HCT116 (cell line): ENCODE measurements at regions not wholly inside any gene's neighbourhood (a gene's known extent, or its start where the extent isn't known, plus 50 kb on each side); places are given as distances from the start of the nearest gene placed in this dataset.

Source experiments
- ATAC-seq: fragments of 200-7000 bp; cut with Tn5 transposase; 2 replicates; pipeline ENCODE4 v1.9.1; 2020; ENCODE audit warnings: mild to moderate bottlenecking, moderate library complexity
- BruUV-seq: library from RNA; stranded (reverse); fragments of 400-500 nt; replicated peaks from 2 replicates; lab custom pipeline; 2021; lab: Mats Ljungman, UMichigan
- CTCF ChIA-PET: fragments of 300-600 bp; sonication (Branson Sonifier 250); formaldehyde crosslinking; loops from one replicate; lab custom pipeline; 2021; ENCODE audit warnings: antibody characterized with exemption; lab: Charles Lee
- POLR2A ChIA-PET: fragments of 300-600, 350-600 bp; sonication (Branson Sonifier 250); formaldehyde crosslinking; loops from one replicate; lab custom pipeline; 2021; ENCODE audit warnings: antibody characterized with exemption; lab: Charles Lee
- RAD21 ChIA-PET, 2 experiments: fragments of 300-600 bp; sonication (Branson Sonifier 250); formaldehyde crosslinking; loops; one replicate each; lab custom pipeline; 2023; ENCODE audit warnings: low total read pairs in 2 of 2; ENCODE audit not compliant: uncharacterized antibody in 2 of 2, unreplicated experiment in 2 of 2, low non-redundant PET in 1 of 2; lab: Charles Lee
- DNase-seq: peaks from one replicate; pipeline ENCODE4 v3.0.0-alpha.2; 2010; ENCODE audit warnings: low read depth, low spot score
- H2AFZ ChIP-seq: fragments of 200-600 bp; shearing (Covaris generic), sonication (generic); 2 replicates; pipeline ENCODE4 v1.6.1; 2017; ENCODE audit warnings: low read depth, mixed run types, mixed read lengths, antibody characterized with exemption, low read length; ENCODE audit not compliant: poor library complexity, severe bottlenecking
- H3K27ac ChIP-seq: 2 replicates; pipeline ENCODE4 v1.5.1; 2012; ENCODE audit warnings: low read depth, low read length
- H3K27me3 ChIP-seq: fragments of 200-600 bp; sonication (generic); 2 replicates; pipeline ENCODE4 v1.6.1; 2016; ENCODE audit warnings: mixed run types, low read length, mixed read lengths; ENCODE audit not compliant: insufficient read depth
- H3K36me3 ChIP-seq, 2 experiments: fragments of 200-500 bp in 1 of 2; fragments of 200-600 bp in 1 of 2; sonication (Bioruptor generic) in 1 of 2; sonication (generic) in 1 of 2; 2 replicates each; pipeline versions ENCODE4 v1.5.1 to v1.6.1; 2014 to 2016; ENCODE audit warnings: low read length in 2 of 2, inconsistent platforms in 1 of 2, mixed read lengths in 1 of 2, mixed run types in 1 of 2; ENCODE audit not compliant: insufficient read depth in 2 of 2, control insufficient read depth in 1 of 2
- H3K4me1 ChIP-seq, 2 experiments: fragments of 200-600 bp in 1 of 2; sonication (generic) in 1 of 2; 2 replicates each; pipeline versions ENCODE4 v1.5.1 to v1.6.1; 2012 to 2017; ENCODE audit warnings: low read length in 2 of 2, inconsistent platforms in 1 of 2, mild to moderate bottlenecking in 1 of 2, mixed read lengths in 1 of 2, mixed run types in 1 of 2, moderate library complexity in 1 of 2; ENCODE audit not compliant: insufficient read depth in 2 of 2, control insufficient read depth in 1 of 2
- H3K4me2 ChIP-seq: fragments of 200-600 bp; sonication (generic); 2 replicates; pipeline ENCODE4 v1.6.1; 2017; ENCODE audit warnings: mixed run types, low read length, mixed read lengths
- H3K4me3 ChIP-seq, 2 experiments: fragments of 200-600 bp in 1 of 2; sonication (generic) in 1 of 2; replicated peaks in 1 of 2; 2 replicates each; pipeline ENCODE4 v1.5.1; 2011 to 2016; ENCODE audit warnings: low read length in 2 of 2, control low read depth in 1 of 2, low read depth in 1 of 2, mild to moderate bottlenecking in 1 of 2, mixed read lengths in 1 of 2, mixed run types in 1 of 2
- H3K79me2 ChIP-seq: fragments of 200-600 bp; sonication (generic); 2 replicates; pipeline ENCODE4 v1.6.1; 2017; ENCODE audit warnings: mild to moderate bottlenecking, mixed run types, low read length, moderate library complexity, mixed read lengths; ENCODE audit not compliant: insufficient read depth
- H3K9ac ChIP-seq: fragments of 200-600 bp; sonication (generic); 2 replicates; pipeline ENCODE4 v1.6.1; 2016; ENCODE audit warnings: low read length, mixed read lengths
- H3K9me2 ChIP-seq: fragments of 200-600 bp; sonication (generic), shearing (Covaris generic); 2 replicates; pipeline ENCODE4 v1.6.1; 2017; ENCODE audit warnings: mixed run types, mild to moderate bottlenecking, moderate library complexity; ENCODE audit not compliant: insufficient read depth
- H3K9me3 ChIP-seq, 2 experiments: fragments of 200-500 bp in 1 of 2; fragments of 200-600 bp in 1 of 2; sonication (Bioruptor generic) in 1 of 2; sonication (generic) in 1 of 2; 2 replicates each; pipeline ENCODE4 v1.6.1; 2014 to 2017; ENCODE audit warnings: low read length in 2 of 2, mixed read lengths in 2 of 2, inconsistent platforms in 1 of 2, low read depth in 1 of 2, mild to moderate bottlenecking in 1 of 2, mixed run types in 1 of 2, moderate library complexity in 1 of 2; ENCODE audit not compliant: control insufficient read depth in 1 of 2, insufficient read depth in 1 of 2
- H4K20me1 ChIP-seq: fragments of 200-600 bp; sonication (generic), shearing (Covaris generic); 2 replicates; pipeline ENCODE4 v1.6.1; 2017; ENCODE audit warnings: mixed run types, mild to moderate bottlenecking, moderate library complexity; ENCODE audit not compliant: insufficient read depth
- ATF3 ChIP-seq: IDR thresholded peaks from 2 replicates; pipeline ENCODE4 v1.6.1; 2012
- CEBPB ChIP-seq: IDR thresholded peaks from 2 replicates; pipeline ENCODE4 v1.6.1; 2012; ENCODE audit warnings: low read depth
- CTCF ChIP-seq, 3 experiments: fragments of 200-600 bp in 1 of 3; sonication (generic) in 1 of 3; IDR thresholded peaks in 2 of 3; conservative IDR thresholded peaks in 1 of 3; 2 replicates each; pipeline ENCODE4 v1.5.1; 2012 to 2017; ENCODE audit warnings: low read depth in 2 of 3, low read length in 2 of 3, antibody characterized with exemption in 1 of 3, borderline replicate concordance in 1 of 3, control low read depth in 1 of 3, mild to moderate bottlenecking in 1 of 3, mixed read lengths in 1 of 3, mixed run types in 1 of 3, moderate library complexity in 1 of 3; ENCODE audit not compliant: insufficient read depth in 1 of 3
- ELF1 ChIP-seq: IDR thresholded peaks from 2 replicates; pipeline ENCODE4 v1.6.1; 2012; ENCODE audit warnings: low read depth, borderline replicate concordance
- JUND ChIP-seq: IDR thresholded peaks from 2 replicates; pipeline ENCODE4 v1.6.1; 2012
- POLR2A ChIP-seq: IDR thresholded peaks from 2 replicates; pipeline ENCODE4 v1.7.0; 2011; ENCODE audit warnings: borderline replicate concordance; ENCODE audit not compliant: insufficient read depth, insufficient read length; ENCODE audit errors: extremely low read depth
- RAD21 ChIP-seq: IDR thresholded peaks from 2 replicates; pipeline ENCODE4 v1.6.1; 2012; ENCODE audit warnings: low read depth, mild to moderate bottlenecking
- REST ChIP-seq: IDR thresholded peaks from 2 replicates; pipeline ENCODE4 v1.6.1; 2012; ENCODE audit warnings: low read depth
- SIN3A ChIP-seq: IDR thresholded peaks from 2 replicates; pipeline ENCODE4 v1.6.1; 2012; ENCODE audit warnings: low read depth
- SP1 ChIP-seq: IDR thresholded peaks from 2 replicates; pipeline ENCODE4 v1.6.1; 2012; ENCODE audit warnings: low read depth
- YY1 ChIP-seq: IDR thresholded peaks from 2 replicates; pipeline ENCODE4 v1.6.1; 2011; ENCODE audit warnings: low read length, low read depth, moderate library complexity, mild to moderate bottlenecking; ENCODE audit not compliant: insufficient replicate concordance; ENCODE audit errors: extremely low read depth
- ZNF274 ChIP-seq: fragments of 200-500 bp; sonication (Bioruptor generic); IDR thresholded peaks from 2 replicates; pipeline ENCODE4 v1.6.1; 2014; ENCODE audit warnings: mild to moderate bottlenecking, low read depth, low read length, inconsistent platforms
- intact Hi-C: fragments of 100-400 bp; cut with micrococcal nuclease; formaldehyde crosslinking; loops from 2 replicates; pipeline ENCODE4 v1.10.0; 2022

- Histone ChIP-seq H3K4me1 (no peaks in the 10 kb centered on the region), H3K9me2 (no peaks in the 10 kb centered on the region), H3K27ac (no peak overlapping the region), H2AFZ (no peak overlapping the region), H3K9me3 (no peaks in the 10 kb centered on the region), H3K27me3 (no peaks in the 10 kb centered on the region), H3K36me3 (no peaks in the 10 kb centered on the region), H4K20me1 (no peaks in the 10 kb centered on the region; the same call in 1 of the 2 replicates), H3K79me2 (no peaks in the 10 kb centered on the region), H3K9ac (no peak overlapping the region), H3K4me3 (no peak overlapping the region), H3K4me2 (no peak overlapping the region)
- RAD21 ChIA-PET, result no interaction called here
- POLR2A ChIA-PET, result no interaction called here
- CTCF ChIA-PET, result no interaction called here
- intact Hi-C loops, result no loop called here
- TF ChIP-seq SP1 (no peak), CEBPB (no peak), ATF3 (no peak), CTCF (IDR thresholded peaks at IDR 0.05 in 2 of 3, conservative IDR thresholded peaks at IDR 0.05 in 1 of 3; ENCODE audit: borderline replicate concordance in 1 of 3, insufficient read depth in 1 of 3, low read depth in 2 of 3, low read length in 2 of 3) (no peak), SIN3A (no peak), RAD21 (no peak), REST (no peak), JUND (no peak), ELF1 (no peak), POLR2A (no peak), ZNF274 (no peak), YY1 (no peak)
- no peak for ATAC-seq
- no peak for DNase-seq
- BruUV-seq, result no TSS peak
Observed at GRCh38 chr3:18579661-18580060, 154.5 kb upstream of the SATB1 start.
